T-helper 2 cell (primary cell): ENCODE measurements at regions not wholly inside any gene's neighbourhood (a gene's known extent, or its start where the extent isn't known, plus 50 kb on each side); places are given as distances from the start of the nearest gene placed in this dataset.

Source experiments
- DNase-seq, 5 experiments: peaks; one replicate each; pipeline versions ENCODE4 v3.0.0 to v3.0.0-alpha.2; 2012 to 2022

DNA sequence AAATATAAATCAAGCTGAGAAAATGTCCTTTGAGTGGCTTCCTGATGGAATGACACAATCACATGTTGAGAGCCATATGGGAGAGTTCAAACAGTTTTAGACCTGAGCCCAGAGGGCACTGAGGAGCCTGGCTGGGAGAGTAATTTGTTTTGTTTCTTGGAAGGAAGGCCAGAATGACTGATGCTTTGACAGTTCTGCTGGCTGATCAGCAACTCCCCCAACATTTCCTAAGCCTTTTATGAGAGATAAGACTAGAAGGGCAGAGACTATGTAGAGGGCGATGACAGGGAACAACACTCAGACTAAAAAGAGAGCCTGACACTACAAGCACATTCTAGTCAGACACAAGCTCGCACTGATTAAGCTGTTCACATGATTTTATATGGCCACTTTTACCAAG lies 169.2 kb downstream of the COX7C start:
- no peak for DNase-seq

DNA sequence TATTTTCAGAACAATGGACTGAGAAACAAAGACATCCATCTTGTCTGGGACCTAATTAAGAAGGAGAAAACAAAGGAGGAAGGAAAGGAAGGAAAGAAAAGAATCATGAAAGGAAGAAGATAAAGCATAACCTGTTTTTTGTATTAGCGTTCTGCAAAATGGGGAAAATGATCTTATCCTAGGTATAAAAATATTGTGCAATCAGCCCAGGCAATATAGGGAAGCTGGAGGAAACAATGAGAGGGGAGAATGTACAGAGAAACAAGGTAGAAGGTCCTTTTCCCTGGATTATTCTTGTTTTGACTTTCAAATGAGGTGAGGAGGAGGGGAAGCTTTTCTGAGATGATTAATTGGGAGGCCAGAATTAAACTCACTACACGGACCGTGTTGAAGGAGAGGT lies 177.9 kb downstream of the COX7C start:
- no peak for DNase-seq

GRCh38 chr5:86797677-86798076 lies 179.9 kb downstream of the COX7C start:
- DNase-seq, result no peak

- no peak for DNase-seq
These were observed 188.5 kb downstream of the COX7C start for GRCh38 chr5:86806206-86806605.

- DNase-seq, result no peak
These were observed 189.6 kb downstream of the COX7C start for GRCh38 chr5:86807046-86808031.

GRCh38 chr5:86814315-86814714 lies 196.6 kb downstream of the COX7C start:
- DNase-seq, result no peak

- DNase-seq, result no peak
These were observed 197.2 kb downstream of the COX7C start for GRCh38 chr5:86814907-86815306.

GRCh38 chr5:86824637-86825036 lies 206.9 kb downstream of the COX7C start:
- DNase-seq, result no peak

DNA sequence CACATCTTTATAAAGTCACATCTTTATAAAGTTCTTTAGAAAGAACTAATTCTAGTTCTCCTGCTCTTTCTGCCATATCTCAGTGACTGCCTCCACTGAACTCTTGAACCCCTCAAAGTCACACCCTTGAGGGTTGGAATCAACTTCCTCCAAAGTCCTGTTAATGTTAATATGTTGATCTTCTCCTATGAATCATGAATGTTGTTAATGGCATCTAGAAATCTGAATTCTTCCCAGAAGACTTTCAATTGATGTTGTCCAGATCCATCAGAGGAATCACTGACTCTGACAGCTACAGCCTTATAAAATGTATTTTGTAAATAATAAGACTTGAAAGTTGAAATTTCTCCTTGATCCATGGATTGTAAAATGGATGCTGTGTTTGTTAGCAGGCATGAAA lies 213.4 kb downstream of the COX7C start:
- no peak for DNase-seq

DNA sequence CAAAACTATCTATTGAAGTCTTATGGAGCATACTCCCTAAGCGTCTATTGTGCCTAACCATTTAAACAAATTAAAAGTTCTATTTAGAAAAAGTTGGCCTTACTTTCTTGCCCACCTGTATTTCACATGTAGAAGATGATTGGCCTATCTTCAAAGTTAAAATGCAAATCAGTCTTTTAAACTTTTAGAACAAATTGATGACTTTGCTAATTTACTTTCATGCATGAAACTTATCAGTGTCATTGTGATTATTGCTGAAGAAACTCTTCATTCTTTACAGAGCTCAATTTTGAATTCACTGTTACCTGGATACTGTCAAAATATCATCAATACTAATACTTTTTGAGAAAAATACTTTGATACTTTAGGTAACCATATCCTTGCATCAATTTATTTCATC lies 216.1 kb downstream of the COX7C start:
- DNase-seq, result no peak

DNA sequence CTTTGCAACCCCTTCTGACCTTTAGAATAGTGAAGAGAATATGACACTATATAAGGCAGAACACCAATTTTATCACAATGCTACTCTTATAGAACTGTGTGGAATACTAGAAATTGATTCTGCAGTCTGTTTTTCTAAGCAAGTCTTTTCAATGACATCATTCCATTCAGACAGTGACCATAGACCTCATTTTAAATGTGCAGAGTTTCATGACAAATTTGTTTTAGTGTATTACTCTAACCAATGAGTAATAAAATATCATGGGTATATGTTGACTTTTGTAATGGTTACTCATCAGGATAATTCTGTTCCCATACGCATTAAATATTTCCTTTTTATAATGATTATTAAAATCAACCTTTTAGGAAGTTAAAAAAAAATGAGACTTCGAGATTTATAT lies 219.9 kb downstream of the COX7C start:
- DNase-seq, result no peak

DNA sequence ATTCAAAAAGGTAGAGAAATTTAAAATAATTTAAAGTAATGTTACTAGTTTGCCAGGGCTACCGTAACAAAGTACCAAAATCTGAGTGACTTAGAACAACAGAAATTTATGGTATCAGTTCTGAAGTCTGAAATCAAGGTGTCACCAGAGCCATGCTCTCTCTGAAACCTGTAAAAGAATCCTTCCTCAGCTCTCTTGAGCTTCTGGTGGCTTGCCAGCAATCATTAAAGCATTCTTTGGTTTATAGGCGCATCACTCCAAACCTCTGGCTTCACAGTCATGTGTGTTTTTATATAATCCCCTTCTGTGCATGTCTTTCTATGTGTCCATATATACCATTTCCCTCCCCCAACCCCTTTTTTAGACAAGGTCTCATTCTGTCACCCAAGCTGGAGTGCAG lies 220.3 kb downstream of the COX7C start:
- no peak for DNase-seq

DNA sequence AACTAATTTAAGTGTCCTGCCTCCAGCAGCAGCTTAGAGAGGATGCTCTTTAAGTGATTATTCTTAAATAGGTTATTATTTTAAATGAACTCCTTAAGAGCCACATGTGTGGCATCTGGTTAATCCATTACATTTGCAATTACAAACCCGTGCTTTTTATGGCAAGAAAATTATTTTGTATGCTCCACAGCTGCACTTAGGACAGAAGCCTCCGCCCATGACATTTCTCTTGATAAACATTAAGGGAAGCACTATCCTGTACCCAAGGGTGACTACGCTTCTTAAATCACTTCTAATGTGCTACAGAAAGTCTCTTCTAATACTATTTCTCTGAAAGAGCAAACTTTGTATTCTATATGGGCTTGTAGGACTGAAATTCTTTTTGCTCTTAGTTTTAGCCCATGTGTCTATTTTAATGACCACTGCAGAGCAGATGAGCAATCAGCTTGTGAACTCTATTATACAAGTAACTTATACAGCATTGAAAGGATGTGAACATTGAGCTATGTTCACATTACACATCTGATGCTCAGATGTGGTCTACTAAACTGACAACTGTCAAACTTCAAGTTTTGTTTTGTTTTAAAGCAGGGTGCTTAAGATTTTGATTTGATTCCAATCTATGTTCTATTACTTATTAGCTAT lies 223.4 kb downstream of the COX7C start:
- no peak for DNase-seq

GRCh38 chr5:86858442-86858841 lies 240.7 kb downstream of the COX7C start:
- DNase-seq, result no peak

GRCh38 chr5:86861512-86861911 lies 243.8 kb downstream of the COX7C start:
- DNase-seq, result no peak

GRCh38 chr5:86862093-86862492 lies 244.4 kb downstream of the COX7C start:
- no peak for DNase-seq

GRCh38 chr5:86864051-86864450 lies 246.3 kb downstream of the COX7C start:
- no peak for DNase-seq

GRCh38 chr5:86865256-86865785 lies 247.6 kb downstream of the COX7C start:
- DNase-seq, result no peak

DNA sequence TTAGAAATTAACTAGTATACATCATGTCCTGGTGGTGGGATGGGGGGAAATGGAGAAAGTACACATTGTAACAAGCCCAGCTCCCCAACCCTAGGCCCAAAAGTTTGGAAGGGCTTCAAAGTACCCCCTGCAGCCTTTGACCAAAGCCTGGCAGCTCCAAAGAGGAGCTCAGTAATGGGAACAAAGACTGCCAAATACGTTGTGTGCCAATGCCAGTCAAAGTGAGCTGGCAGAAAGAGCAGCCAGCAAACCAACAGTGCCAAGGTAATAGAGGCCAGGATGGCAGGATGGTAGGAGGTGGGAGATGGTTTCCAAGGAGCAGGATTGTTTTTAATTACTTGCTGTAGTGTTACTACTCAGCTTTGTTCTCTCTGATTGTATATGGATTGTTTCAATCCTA lies 248.3 kb downstream of the COX7C start:
- no peak for DNase-seq

- no peak for DNase-seq
These were observed 251.5 kb downstream of the COX7C start for GRCh38 chr5:86869268-86869667.

- no peak for DNase-seq
These were observed 257.8 kb downstream of the COX7C start for GRCh38 chr5:86875539-86875938.

DNA sequence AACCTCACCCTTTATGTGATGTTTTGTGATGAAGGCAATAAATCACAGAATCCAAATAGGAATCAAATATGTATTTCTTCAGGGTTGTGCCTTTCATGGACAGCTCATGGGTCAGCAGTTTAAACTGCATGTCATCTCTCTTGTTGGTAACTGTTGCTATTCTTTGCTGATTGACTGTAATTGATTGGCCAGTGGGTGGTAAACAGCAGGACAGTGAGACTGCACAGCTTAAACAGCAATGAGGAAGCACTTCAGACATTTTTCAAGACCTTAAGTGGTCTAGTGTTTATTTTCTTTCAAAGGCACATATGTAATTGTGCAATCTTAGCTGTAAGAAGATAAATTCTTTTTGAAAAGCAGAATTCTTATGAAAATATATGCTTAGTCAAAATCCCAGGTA lies 260.5 kb downstream of the COX7C start:
- DNase-seq, result no peak

- DNase-seq, result no peak
These were observed 261.3 kb downstream of the COX7C start for GRCh38 chr5:86879086-86879485.

DNA sequence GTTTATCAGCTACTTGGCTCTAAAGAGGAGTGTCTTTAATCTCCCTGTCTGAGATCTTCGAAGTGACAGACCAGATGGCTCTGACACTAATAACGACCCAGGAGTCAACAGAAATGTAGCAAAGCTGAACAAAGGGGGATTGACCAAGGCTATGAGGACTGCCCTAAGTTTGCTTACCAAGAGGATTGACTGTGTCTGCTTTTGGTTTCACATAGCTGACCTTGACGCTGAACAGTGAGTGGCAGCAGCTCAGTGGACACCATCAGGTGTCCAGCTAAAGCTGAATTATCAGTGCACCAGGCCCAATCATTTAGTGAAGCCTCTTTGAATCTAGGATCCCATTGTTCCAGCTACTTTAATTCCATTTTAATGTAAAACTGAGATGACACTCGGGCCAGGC lies 262.6 kb downstream of the COX7C start:
- no peak for DNase-seq
